IMR-90 (cell line): ENCODE measurements at regions not wholly inside any gene's neighbourhood (a gene's known extent, or its start where the extent isn't known, plus 50 kb on each side); places are given as distances from the start of the nearest gene placed in this dataset.
A peak's percentile ranks its signal among the peaks of the same experiment; 100 is the strongest.

ENCODE experiments used
- ATAC-seq: fragments of 200-7000 bp; cut with Tn5 transposase; 2 replicates; pipeline ENCODE4 v1.9.1; 2020; ENCODE audit warnings: low read depth, mild to moderate bottlenecking, moderate library complexity
- BruUV-seq: library from RNA; stranded (reverse); fragments of 400-500 nt; replicated peaks from 2 replicates; lab custom pipeline; 2021; lab: Mats Ljungman, UMichigan
- CTCF ChIA-PET: fragments of 300-600 bp; formaldehyde crosslinking; extraction: SDS; loops from one replicate; lab custom pipeline; 2021; ENCODE audit warnings: antibody characterized with exemption; lab: Yijun Ruan, JAX
- POLR2A ChIA-PET: fragments of 300-600 bp; sonication (Branson Sonifier 250); formaldehyde crosslinking; loops from one replicate; lab custom pipeline; 2022; ENCODE audit warnings: antibody characterized with exemption; ENCODE audit not compliant: unreplicated experiment; lab: Charles Lee
- DNase-seq: peaks from one replicate; pipeline ENCODE4 v3.0.0; 2013
- H2AFZ ChIP-seq: replicated peaks from 2 replicates; pipeline ENCODE3; 2013; ENCODE audit warnings: low read length, mild to moderate bottlenecking; ENCODE audit not compliant: poor library complexity
- H2AK5ac ChIP-seq: 2 replicates; pipeline ENCODE4 v1.6.1; 2013; ENCODE audit warnings: low read depth, low read length, inconsistent platforms
- H2AK9ac ChIP-seq: replicated peaks from 2 replicates; pipeline ENCODE3; 2013; ENCODE audit warnings: mild to moderate bottlenecking, low read depth, low read length, moderate library complexity; ENCODE audit not compliant: poor library complexity
- H2BK120ac ChIP-seq: 2 replicates; pipeline ENCODE4 v1.6.1; 2013; ENCODE audit warnings: low read depth, low read length, inconsistent platforms
- H2BK15ac ChIP-seq: 3 replicates; pipeline ENCODE4 v1.6.1; 2013; ENCODE audit warnings: low read depth, low read length, inconsistent platforms
- H2BK20ac ChIP-seq: 2 replicates; pipeline ENCODE4 v1.6.1; 2013; ENCODE audit warnings: low read depth, mild to moderate bottlenecking, inconsistent platforms, low read length, moderate library complexity
- H2BK5ac ChIP-seq: 2 replicates; pipeline ENCODE4 v1.6.1; 2013; ENCODE audit warnings: mild to moderate bottlenecking, low read depth, low read length, inconsistent platforms; ENCODE audit not compliant: poor library complexity, severe bottlenecking
- H3K14ac ChIP-seq: replicated peaks from 2 replicates; pipeline ENCODE4 v1.6.1; 2013; ENCODE audit warnings: low read depth, low read length, inconsistent platforms
- H3K18ac ChIP-seq: 2 replicates; pipeline ENCODE4 v1.6.1; 2013; ENCODE audit warnings: low read depth, low read length, control low read depth
- H3K23ac ChIP-seq: 2 replicates; pipeline ENCODE4 v1.6.1; 2013; ENCODE audit warnings: low read depth, low read length, inconsistent platforms
- H3K27ac ChIP-seq: 2 replicates; pipeline ENCODE4 v1.5.1; 2013; ENCODE audit warnings: mild to moderate bottlenecking, control low read depth, low read length; ENCODE audit not compliant: insufficient read depth
- H3K27me3 ChIP-seq: 2 replicates; pipeline ENCODE4 v1.6.1; 2013; ENCODE audit warnings: low read length; ENCODE audit not compliant: control insufficient read depth, insufficient read depth
- H3K36me3 ChIP-seq: 2 replicates; pipeline ENCODE4 v1.6.1; 2013; ENCODE audit warnings: low read length, mixed read lengths; ENCODE audit not compliant: control insufficient read depth, insufficient read depth
- H3K4ac ChIP-seq: 2 replicates; pipeline ENCODE4 v1.6.1; 2013; ENCODE audit warnings: low read depth, low read length, inconsistent platforms
- H3K4me1 ChIP-seq: 2 replicates; pipeline ENCODE4 v1.6.1; 2013; ENCODE audit warnings: low read length, mixed read lengths; ENCODE audit not compliant: control insufficient read depth, insufficient read depth
- H3K4me2 ChIP-seq: 2 replicates; pipeline ENCODE4 v1.6.1; 2013; ENCODE audit warnings: low read depth, mild to moderate bottlenecking, control low read depth, low read length, moderate library complexity
- H3K4me3 ChIP-seq: 2 replicates; pipeline ENCODE4 v1.5.1; 2013; ENCODE audit warnings: low read depth, mild to moderate bottlenecking, control low read depth, low read length, moderate library complexity; ENCODE audit not compliant: insufficient read depth
- H3K56ac ChIP-seq: 2 replicates; pipeline ENCODE4 v1.6.1; 2013; ENCODE audit warnings: low read length, inconsistent platforms; ENCODE audit not compliant: insufficient read depth; ENCODE audit errors: extremely low read depth
- H3K79me1 ChIP-seq, 2 experiments: 2 replicates each; pipeline ENCODE4 v1.6.1; 2013; ENCODE audit warnings: low read length in 2 of 2, inconsistent platforms in 1 of 2, low read depth in 1 of 2
- H3K9ac ChIP-seq: 2 replicates; pipeline ENCODE4 v1.6.1; 2013; ENCODE audit warnings: low read depth, low read length, control low read depth
- H3K9me1 ChIP-seq: 2 replicates; pipeline ENCODE4 v1.6.1; 2013; ENCODE audit warnings: low read length, inconsistent platforms; ENCODE audit not compliant: insufficient read depth
- H3K9me3 ChIP-seq: 2 replicates; pipeline ENCODE4 v1.6.1; 2013; ENCODE audit warnings: low read length; ENCODE audit not compliant: control insufficient read depth, insufficient read depth
- H4K20me1 ChIP-seq: 2 replicates; pipeline ENCODE4 v1.6.1; 2013; ENCODE audit warnings: low read length, inconsistent platforms; ENCODE audit not compliant: insufficient read depth
- H4K5ac ChIP-seq: 2 replicates; pipeline ENCODE4 v1.6.1; 2013; ENCODE audit warnings: mild to moderate bottlenecking, low read depth, low read length, control low read depth
- H4K8ac ChIP-seq, 2 experiments: 2 replicates each; pipeline ENCODE4 v1.6.1; 2013; ENCODE audit warnings: low read depth in 2 of 2, low read length in 2 of 2, control low read depth in 1 of 2, inconsistent platforms in 1 of 2
- H4K91ac ChIP-seq: 2 replicates; pipeline ENCODE4 v1.6.1; 2013; ENCODE audit warnings: low read depth, low read length, inconsistent platforms; ENCODE audit not compliant: insufficient read depth
- BHLHE40 ChIP-seq: fragments of 150-350 bp; IDR thresholded peaks from 2 replicates; pipeline ENCODE4 v1.6.1; 2016; ENCODE audit warnings: mild to moderate bottlenecking, low read depth, low read length
- CEBPB ChIP-seq: IDR thresholded peaks from 2 replicates; pipeline ENCODE4 v1.6.1; 2012; ENCODE audit warnings: low read depth, low read length, improper control_type of control experiment
- FOS ChIP-seq: fragments of 150-350 bp; IDR thresholded peaks from 2 replicates; pipeline ENCODE4 v1.6.1; 2016; ENCODE audit warnings: low read depth, low read length
- MAFK ChIP-seq: IDR thresholded peaks from 2 replicates; pipeline ENCODE4 v1.6.1; 2012; ENCODE audit warnings: low read depth, low read length, improper control_type of control experiment
- MAZ ChIP-seq: IDR thresholded peaks from 2 replicates; pipeline ENCODE4 v1.6.1; 2012; ENCODE audit warnings: low read depth, mild to moderate bottlenecking, low read length, improper control_type of control experiment, moderate library complexity, borderline replicate concordance
- NFE2L2 ChIP-seq: fragments of 150-350 bp; IDR thresholded peaks from 2 replicates; pipeline ENCODE4 v1.6.1; 2016; ENCODE audit warnings: low read depth, mild to moderate bottlenecking, low read length
- POLR2A ChIP-seq: IDR thresholded peaks from 2 replicates; pipeline ENCODE4 v1.6.1; 2012; ENCODE audit warnings: mild to moderate bottlenecking, low read depth, low read length
- RAD21 ChIP-seq: IDR thresholded peaks from 2 replicates; pipeline ENCODE4 v1.6.1; 2012; ENCODE audit warnings: low read length, improper control_type of control experiment
- RFX5 ChIP-seq: IDR thresholded peaks from 2 replicates; pipeline ENCODE4 v1.8.0; 2012; ENCODE audit warnings: low read depth, mild to moderate bottlenecking, low read length, moderate library complexity
- USF2 ChIP-seq: fragments of 150-350 bp; IDR thresholded peaks from 2 replicates; pipeline ENCODE4 v1.6.1; 2017; ENCODE audit warnings: mild to moderate bottlenecking, antibody characterized with exemption, low read length, low read depth
- WGBS, 2 experiments: methylation state at CpG; one replicate each; pipeline versions ENCODE4 v1.1.5 to v1.1.7; 2013; ENCODE audit warnings: missing lambda C conversion rate in 2 of 2; ENCODE audit not compliant: insufficient read length in 1 of 2; ENCODE audit errors: extremely low coverage in 2 of 2; 5-methylcytosine and 5-hydroxymethylcytosine counted together
- dilution Hi-C: fragments of 300-500 bp; cut with HindIII; formaldehyde crosslinking; loops from one replicate; pipeline ENCODE4 v1.14.3; 2018; ENCODE audit warnings: low sequenced_read_pairs; ENCODE audit not compliant: unreplicated experiment
- in situ Hi-C: fragments of 300-500 bp; cut with MboI; formaldehyde crosslinking; loops from 3 replicates; pipeline ENCODE4 v1.14.3; 2019; ENCODE audit warnings: low sequenced_read_pairs, inconsistent platforms, mixed read lengths
- intact Hi-C: fragments of 100-400 bp; cut with micrococcal nuclease; formaldehyde crosslinking; loops from 2 replicates; pipeline ENCODE4 v1.10.0; 2022
- TF ChIP-seq, protein P1 (sequence below): conservative IDR thresholded peaks from 2 replicates; pipeline ENCODE4 v1.5.1; 2012; ENCODE audit warnings: mild to moderate bottlenecking, low read depth, low read length, improper control_type of control experiment
- TF ChIP-seq, protein P2 (sequence below): fragments of 150-350 bp; IDR thresholded peaks from 2 replicates; pipeline ENCODE4 v1.6.1; 2016; ENCODE audit warnings: low read depth, mild to moderate bottlenecking, low read length, moderate library complexity, borderline replicate concordance

DNA sequence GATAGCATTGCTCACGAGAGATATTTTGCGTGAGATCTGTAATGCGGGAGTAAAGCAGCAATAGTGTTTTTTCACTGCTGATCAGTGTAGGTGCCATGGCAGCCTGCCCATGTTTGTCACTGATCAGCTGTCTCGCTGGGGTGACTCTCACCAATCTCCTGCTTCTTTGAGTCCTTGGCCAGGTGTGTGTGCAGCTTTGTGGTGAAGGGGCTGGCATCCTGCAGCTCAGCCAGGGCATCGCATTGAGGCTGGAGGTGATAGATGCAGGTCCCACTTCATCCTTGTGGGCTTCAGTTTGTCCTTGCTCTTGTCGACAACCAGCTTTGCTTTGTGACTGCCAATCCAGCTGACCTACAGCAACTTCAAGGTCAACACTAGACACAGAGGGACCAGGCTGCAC is 258.3 kb upstream of the CXCR4 start (continued):
- no peak for TF ChIP-seq USF2

- no peak overlapping the region for H2BK120ac ChIP-seq
- POLR2A ChIA-PET: no interaction called here
- H2AK5ac ChIP-seq: no peak overlapping the region
- CTCF ChIA-PET: no interaction called here
- DNase-seq (no peak), ATAC-seq (no peak)
- H3K18ac ChIP-seq: peak overlapping the region; percentile 81; the same call in 1 of the 2 replicates
- BruUV-seq: no TSS peak
- no peaks in the 10 kb centered on the region for H3K9me1 ChIP-seq
- no peak overlapping the region for H2AK9ac ChIP-seq
- no peak overlapping the region for H2BK15ac ChIP-seq
- no peaks in the 10 kb centered on the region for H3K4me1 ChIP-seq
- WGBS, 2 experiments: no CpG with 5 or more reads among the region's 5 CpGs
- H2BK5ac ChIP-seq: peak overlapping the region; percentile 44
- H3K23ac ChIP-seq: no peak overlapping the region
- no peak overlapping the region for H4K8ac ChIP-seq
- no peak overlapping the region for H4K91ac ChIP-seq
- H4K20me1 ChIP-seq: no peaks in the 10 kb centered on the region
- no peaks in the 10 kb centered on the region for H3K27me3 ChIP-seq
- H3K79me1 ChIP-seq: no peaks in the 10 kb centered on the region
- no peak overlapping the region for H2BK20ac ChIP-seq
- intact Hi-C loops: loop anchor here (5.0 kb wide), 1 partner anchor 558 kb away; no protein-coding TSS in a partner anchor
- in situ Hi-C loops: loop anchor here (5.0 to 25.0 kb wide), 2 partner anchors 458 to 1388 kb away; no protein-coding TSS in a partner anchor
- no peak overlapping the region for H3K27ac ChIP-seq
- TF ChIP-seq RAD21 (no peak), BHLHE40 (no peak), MAZ (no peak), NFE2L2 (no peak), CEBPB (no peak), MAFK (no peak), RFX5 (no peak), FOS (no peak), POLR2A (no peak)
- TF ChIP-seq, protein P1, sequence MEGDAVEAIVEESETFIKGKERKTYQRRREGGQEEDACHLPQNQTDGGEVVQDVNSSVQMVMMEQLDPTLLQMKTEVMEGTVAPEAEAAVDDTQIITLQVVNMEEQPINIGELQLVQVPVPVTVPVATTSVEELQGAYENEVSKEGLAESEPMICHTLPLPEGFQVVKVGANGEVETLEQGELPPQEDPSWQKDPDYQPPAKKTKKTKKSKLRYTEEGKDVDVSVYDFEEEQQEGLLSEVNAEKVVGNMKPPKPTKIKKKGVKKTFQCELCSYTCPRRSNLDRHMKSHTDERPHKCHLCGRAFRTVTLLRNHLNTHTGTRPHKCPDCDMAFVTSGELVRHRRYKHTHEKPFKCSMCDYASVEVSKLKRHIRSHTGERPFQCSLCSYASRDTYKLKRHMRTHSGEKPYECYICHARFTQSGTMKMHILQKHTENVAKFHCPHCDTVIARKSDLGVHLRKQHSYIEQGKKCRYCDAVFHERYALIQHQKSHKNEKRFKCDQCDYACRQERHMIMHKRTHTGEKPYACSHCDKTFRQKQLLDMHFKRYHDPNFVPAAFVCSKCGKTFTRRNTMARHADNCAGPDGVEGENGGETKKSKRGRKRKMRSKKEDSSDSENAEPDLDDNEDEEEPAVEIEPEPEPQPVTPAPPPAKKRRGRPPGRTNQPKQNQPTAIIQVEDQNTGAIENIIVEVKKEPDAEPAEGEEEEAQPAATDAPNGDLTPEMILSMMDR: no peak
- TF ChIP-seq, protein P2, sequence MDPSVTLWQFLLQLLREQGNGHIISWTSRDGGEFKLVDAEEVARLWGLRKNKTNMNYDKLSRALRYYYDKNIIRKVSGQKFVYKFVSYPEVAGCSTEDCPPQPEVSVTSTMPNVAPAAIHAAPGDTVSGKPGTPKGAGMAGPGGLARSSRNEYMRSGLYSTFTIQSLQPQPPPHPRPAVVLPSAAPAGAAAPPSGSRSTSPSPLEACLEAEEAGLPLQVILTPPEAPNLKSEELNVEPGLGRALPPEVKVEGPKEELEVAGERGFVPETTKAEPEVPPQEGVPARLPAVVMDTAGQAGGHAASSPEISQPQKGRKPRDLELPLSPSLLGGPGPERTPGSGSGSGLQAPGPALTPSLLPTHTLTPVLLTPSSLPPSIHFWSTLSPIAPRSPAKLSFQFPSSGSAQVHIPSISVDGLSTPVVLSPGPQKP: no peak
- no peaks in the 10 kb centered on the region for H3K36me3 ChIP-seq
- H3K4me2 ChIP-seq: no peak overlapping the region
- H3K9me3 ChIP-seq: no peaks in the 10 kb centered on the region
- H4K5ac ChIP-seq: peak overlapping the region; percentile 56; the same call in 1 of the 2 replicates
- H3K4ac ChIP-seq: no peak overlapping the region
- no peak overlapping the region for H2AFZ ChIP-seq
- H3K9ac ChIP-seq: no peak overlapping the region
- H3K56ac ChIP-seq: no peak overlapping the region
- dilution Hi-C loops: no loop called here
- no peak overlapping the region for H3K14ac ChIP-seq
- no peak overlapping the region for H3K4me3 ChIP-seq
These were observed 257.3 kb upstream of the CXCR4 start for GRCh38 chr2:136375017-136375901.
